Astrocyte (in vitro differentiated cells and primary cell): ENCODE measurements at regions not wholly inside any gene's neighbourhood (a gene's known extent, or its start where the extent isn't known, plus 50 kb on each side); places are given as distances from the start of the nearest gene placed in this dataset.

Experiments
- DNase-seq: peaks from one replicate; pipeline ENCODE4 v3.0.0-alpha.2; 2010; ENCODE audit warnings: low read depth
- FAIRE-seq: peaks from 2 replicates; lab custom pipeline; 2011; peaks lifted over from hg19 to GRCh38; lab: Jason Lieb, UNC
- H2AFZ ChIP-seq: 2 replicates; pipeline ENCODE4 v1.6.0; 2012; ENCODE audit warnings: low read depth, low read length, inconsistent platforms
- H3K27ac ChIP-seq: 2 replicates; pipeline ENCODE4 v1.5.1; 2011; ENCODE audit warnings: low read depth, low read length, inconsistent platforms
- H3K27me3 ChIP-seq: 2 replicates; pipeline ENCODE4 v1.6.0; 2011; ENCODE audit warnings: low read length, inconsistent platforms; ENCODE audit not compliant: insufficient read depth
- H3K36me3 ChIP-seq: 2 replicates; pipeline ENCODE4 v1.5.1; 2011; ENCODE audit warnings: low read length, inconsistent platforms; ENCODE audit not compliant: insufficient read depth
- H3K4me1 ChIP-seq: 2 replicates; pipeline ENCODE4 v1.5.1; 2011; ENCODE audit warnings: low read length, inconsistent platforms; ENCODE audit not compliant: insufficient read depth
- H3K4me2 ChIP-seq: 2 replicates; pipeline ENCODE4 v1.6.0; 2012; ENCODE audit warnings: low read length, inconsistent platforms
- H3K4me3 ChIP-seq: 2 replicates; pipeline ENCODE4 v1.5.1; 2011; ENCODE audit warnings: low read depth, mild to moderate bottlenecking, low read length, inconsistent platforms; ENCODE audit not compliant: insufficient read depth
- H3K79me2 ChIP-seq: 2 replicates; pipeline ENCODE4 v1.6.0; 2012; ENCODE audit warnings: mild to moderate bottlenecking, low read length, inconsistent platforms; ENCODE audit not compliant: insufficient read depth
- H3K9ac ChIP-seq: 2 replicates; pipeline ENCODE4 v1.6.0; 2012; ENCODE audit warnings: mild to moderate bottlenecking, low read length, inconsistent platforms
- H3K9me3 ChIP-seq: 2 replicates; pipeline ENCODE4 v1.5.1; 2012; ENCODE audit warnings: low read depth, mild to moderate bottlenecking, low read length, inconsistent platforms; ENCODE audit not compliant: insufficient read depth
- H4K20me1 ChIP-seq: 2 replicates; pipeline ENCODE4 v1.6.0; 2012; ENCODE audit warnings: low read length, inconsistent platforms; ENCODE audit not compliant: insufficient read depth
- H3K27ac Mint-ChIP-seq: one replicate; pipeline ENCODE4 v1.8.0; 2021; ENCODE audit warnings: mild to moderate bottlenecking, mixed read lengths; ENCODE audit not compliant: unreplicated experiment
- H3K27me3 Mint-ChIP-seq: one replicate; pipeline ENCODE4 v1.8.0; 2021; ENCODE audit warnings: low read depth, mixed read lengths; ENCODE audit not compliant: unreplicated experiment
- H3K36me3 Mint-ChIP-seq: one replicate; pipeline ENCODE4 v1.8.0; 2021; ENCODE audit warnings: low read depth, mixed read lengths; ENCODE audit not compliant: unreplicated experiment
- H3K4me1 Mint-ChIP-seq: one replicate; pipeline ENCODE4 v1.8.0; 2021; ENCODE audit warnings: low read depth, mixed read lengths; ENCODE audit not compliant: unreplicated experiment
- H3K4me3 Mint-ChIP-seq: one replicate; pipeline ENCODE4 v1.8.0; 2021; ENCODE audit warnings: mild to moderate bottlenecking, moderate library complexity, mixed read lengths; ENCODE audit not compliant: unreplicated experiment
- H3K9me3 Mint-ChIP-seq: one replicate; pipeline ENCODE4 v1.8.0; 2021; ENCODE audit warnings: mild to moderate bottlenecking, mixed read lengths; ENCODE audit not compliant: unreplicated experiment
- EZH2 ChIP-seq: IDR thresholded peaks from 2 replicates; pipeline ENCODE4 v1.6.1; 2012; ENCODE audit warnings: mild to moderate bottlenecking, low read length, inconsistent platforms; ENCODE audit not compliant: insufficient read depth
- TF ChIP-seq, protein P1 (sequence below): IDR thresholded peaks from 2 replicates; pipeline ENCODE4 v1.5.1; 2011; ENCODE audit warnings: low read depth, mild to moderate bottlenecking, inconsistent platforms, low read length, moderate library complexity; ENCODE audit not compliant: insufficient read depth

DNA sequence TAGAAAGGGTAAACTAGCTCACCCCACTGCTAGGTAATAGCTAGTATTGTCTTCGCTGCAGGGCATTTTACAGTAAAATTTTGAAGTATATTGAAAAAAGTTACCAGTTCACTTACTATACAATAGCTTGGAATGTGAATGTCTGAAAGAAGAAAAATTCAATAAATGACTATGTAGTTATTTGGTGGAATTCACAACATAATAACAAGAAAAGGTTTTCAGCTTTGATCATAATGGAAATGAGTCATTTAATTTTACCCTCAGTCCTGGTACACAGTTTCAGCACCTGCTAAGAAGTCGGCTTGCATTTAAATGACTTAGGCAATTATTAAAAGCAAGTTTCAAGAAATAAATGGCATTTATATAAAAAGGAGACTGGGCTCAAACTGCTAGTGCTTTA lies 90.4 kb downstream of the NUP35 start:
- Histone ChIP-seq H2AFZ (no peak overlapping the region), H3K9ac (no peak overlapping the region), H3K9me3 (no peaks in the 10 kb centered on the region), H3K36me3 (no peaks in the 10 kb centered on the region), H3K4me2 (no peak overlapping the region), H3K79me2 (no peaks in the 10 kb centered on the region), H3K27me3 (no peaks in the 10 kb centered on the region), H3K4me3 (no peak overlapping the region), H3K4me1 (no peaks in the 10 kb centered on the region), H3K27ac (no peak overlapping the region), H4K20me1 (no peaks in the 10 kb centered on the region)
- H3K9me3 Mint-ChIP-seq: peaks cover 5% of the 10 kb centered on the region
- no peaks in the 10 kb centered on the region for H3K4me1 Mint-ChIP-seq
- no peak overlapping the region for H3K4me3 Mint-ChIP-seq
- no peaks in the 10 kb centered on the region for H3K27me3 Mint-ChIP-seq
- DNase-seq (no peak), FAIRE-seq (no peak)
- H3K36me3 Mint-ChIP-seq: peaks cover under 1% of the 10 kb centered on the region
- H3K27ac Mint-ChIP-seq: no peak overlapping the region
- TF ChIP-seq, protein P1, sequence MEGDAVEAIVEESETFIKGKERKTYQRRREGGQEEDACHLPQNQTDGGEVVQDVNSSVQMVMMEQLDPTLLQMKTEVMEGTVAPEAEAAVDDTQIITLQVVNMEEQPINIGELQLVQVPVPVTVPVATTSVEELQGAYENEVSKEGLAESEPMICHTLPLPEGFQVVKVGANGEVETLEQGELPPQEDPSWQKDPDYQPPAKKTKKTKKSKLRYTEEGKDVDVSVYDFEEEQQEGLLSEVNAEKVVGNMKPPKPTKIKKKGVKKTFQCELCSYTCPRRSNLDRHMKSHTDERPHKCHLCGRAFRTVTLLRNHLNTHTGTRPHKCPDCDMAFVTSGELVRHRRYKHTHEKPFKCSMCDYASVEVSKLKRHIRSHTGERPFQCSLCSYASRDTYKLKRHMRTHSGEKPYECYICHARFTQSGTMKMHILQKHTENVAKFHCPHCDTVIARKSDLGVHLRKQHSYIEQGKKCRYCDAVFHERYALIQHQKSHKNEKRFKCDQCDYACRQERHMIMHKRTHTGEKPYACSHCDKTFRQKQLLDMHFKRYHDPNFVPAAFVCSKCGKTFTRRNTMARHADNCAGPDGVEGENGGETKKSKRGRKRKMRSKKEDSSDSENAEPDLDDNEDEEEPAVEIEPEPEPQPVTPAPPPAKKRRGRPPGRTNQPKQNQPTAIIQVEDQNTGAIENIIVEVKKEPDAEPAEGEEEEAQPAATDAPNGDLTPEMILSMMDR: no peak
- no peak for TF ChIP-seq EZH2

DNA sequence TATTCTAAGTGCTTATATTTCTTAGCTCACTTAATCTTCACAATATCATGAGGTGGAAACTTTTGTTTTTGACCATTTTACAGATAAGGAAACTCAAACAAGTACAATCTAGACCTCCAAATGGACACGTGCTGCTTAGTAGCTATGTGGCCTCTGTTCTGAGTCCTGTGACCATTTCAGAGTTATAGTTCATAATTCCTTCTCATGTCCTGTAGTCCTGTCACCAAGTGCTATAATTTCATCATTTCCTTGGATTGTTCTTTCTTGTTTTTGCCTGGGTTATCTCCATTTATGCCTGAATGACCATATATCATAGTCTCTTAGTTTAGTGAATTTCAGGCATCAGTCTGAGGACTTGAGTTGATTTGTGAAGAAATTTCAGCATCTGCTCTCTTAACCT lies 91.7 kb downstream of the NUP35 start:
- no peak overlapping the region for H3K27ac ChIP-seq
- H3K4me2 ChIP-seq: no peak overlapping the region
- Mint-ChIP-seq H3K4me3 (no peak overlapping the region), H3K27ac (no peak overlapping the region), H3K27me3 (no peaks in the 10 kb centered on the region), H3K4me1 (no peaks in the 10 kb centered on the region), H3K36me3 (no peaks in the 10 kb centered on the region), H3K9me3 (no peaks in the 10 kb centered on the region)
- no peak overlapping the region for H3K4me3 ChIP-seq
- no peaks in the 10 kb centered on the region for H3K79me2 ChIP-seq
- H3K36me3 ChIP-seq: no peaks in the 10 kb centered on the region
- FAIRE-seq (no peak), DNase-seq (no peak)
- no peaks in the 10 kb centered on the region for H3K27me3 ChIP-seq
- H4K20me1 ChIP-seq: no peaks in the 10 kb centered on the region
- H3K4me1 ChIP-seq: no peaks in the 10 kb centered on the region
- TF ChIP-seq EZH2: no peak
- TF ChIP-seq, protein P1: no peak
- no peaks in the 10 kb centered on the region for H3K9me3 ChIP-seq
- H2AFZ ChIP-seq: no peak overlapping the region
- H3K9ac ChIP-seq: no peak overlapping the region

DNA sequence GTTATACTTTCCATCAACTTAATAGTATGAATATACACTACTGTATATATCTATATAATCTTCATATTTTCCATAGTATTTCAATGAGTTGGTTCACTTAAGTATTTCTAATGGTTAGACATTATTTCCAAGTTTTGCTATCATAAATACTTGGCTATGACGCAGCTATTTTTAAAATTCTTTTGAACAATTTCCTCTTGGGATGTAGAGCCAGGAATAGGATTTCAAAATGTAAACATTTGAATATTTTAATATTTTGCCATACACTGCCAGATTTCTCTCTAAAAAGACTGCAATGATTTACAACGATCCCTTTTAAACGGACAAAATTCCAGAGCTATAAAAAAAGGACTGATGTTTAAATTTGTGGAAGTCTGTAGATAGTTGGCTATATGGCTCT lies 95.6 kb downstream of the NUP35 start:
- H3K36me3 Mint-ChIP-seq: no peaks in the 10 kb centered on the region
- no peaks in the 10 kb centered on the region for H3K4me1 Mint-ChIP-seq
- FAIRE-seq: no peak
- no peaks in the 10 kb centered on the region for H3K9me3 Mint-ChIP-seq
- no peaks in the 10 kb centered on the region for H3K27me3 Mint-ChIP-seq
- Histone ChIP-seq H3K9ac (no peak overlapping the region), H3K79me2 (no peaks in the 10 kb centered on the region), H2AFZ (no peak overlapping the region), H4K20me1 (no peaks in the 10 kb centered on the region), H3K36me3 (no peaks in the 10 kb centered on the region), H3K27me3 (no peaks in the 10 kb centered on the region), H3K27ac (no peak overlapping the region), H3K4me2 (no peak overlapping the region), H3K9me3 (no peaks in the 10 kb centered on the region), H3K4me3 (no peak overlapping the region), H3K4me1 (no peaks in the 10 kb centered on the region)
- no peak for TF ChIP-seq EZH2
- no peak overlapping the region for H3K4me3 Mint-ChIP-seq
- no peak for DNase-seq
- H3K27ac Mint-ChIP-seq: no peak overlapping the region
